Mucosa of descending colon (tissue), 3 donors: ENCODE measurements at regions not wholly inside any gene's neighbourhood (a gene's known extent, or its start where the extent isn't known, plus 50 kb on each side); places are given as distances from the start of the nearest gene placed in this dataset.

ENCODE experiments used
- ATAC-seq: fragments of 200-7000 bp; cut with Tn5 transposase; one replicate; pipeline ENCODE4 v1.9.1; 2020; ENCODE audit warnings: mild to moderate bottlenecking, moderate library complexity
- DNase-seq, 3 donors: peaks; one replicate each; pipeline ENCODE4 v3.0.0-alpha.2; 2020
- H3K36me3 ChIP-seq: fragments of 200-600 bp; one replicate; pipeline ENCODE4 v1.8.0; 2021; ENCODE audit warnings: low read depth, mild to moderate bottlenecking
- H3K4me1 ChIP-seq: fragments of 200-600 bp; one replicate; pipeline ENCODE4 v1.8.0; 2021; ENCODE audit warnings: low read depth, mild to moderate bottlenecking
- H3K4me3 ChIP-seq: fragments of 200-600 bp; one replicate; pipeline ENCODE4 v1.8.0; 2021; ENCODE audit warnings: mild to moderate bottlenecking
- H3K9me3 ChIP-seq: fragments of 200-600 bp; one replicate; pipeline ENCODE4 v1.8.0; 2021; ENCODE audit warnings: mild to moderate bottlenecking
- CTCF ChIP-seq: fragments of 200-600 bp; IDR thresholded peaks from one replicate; pipeline ENCODE4 v1.8.0; 2022; ENCODE audit warnings: antibody characterized with exemption, mild to moderate bottlenecking
- intact Hi-C, 2 donors: fragments of 100-400 bp; cut with DNase I in 1 of 2; cut with micrococcal nuclease in 1 of 2; formaldehyde crosslinking; loops; one replicate each; pipeline versions ENCODE4 v1.11.0 to v1.11.1; 2022; cut with DNase I, micrococcal nuclease
- donor health status: DM: no; HTN: no; CAD: no; lungs with moderate emphysema.
- donor health status: DM: no; HTN: no; CAD: no.
- donor health status: DM: no; HTN: yes; CAD: no.

DNA sequence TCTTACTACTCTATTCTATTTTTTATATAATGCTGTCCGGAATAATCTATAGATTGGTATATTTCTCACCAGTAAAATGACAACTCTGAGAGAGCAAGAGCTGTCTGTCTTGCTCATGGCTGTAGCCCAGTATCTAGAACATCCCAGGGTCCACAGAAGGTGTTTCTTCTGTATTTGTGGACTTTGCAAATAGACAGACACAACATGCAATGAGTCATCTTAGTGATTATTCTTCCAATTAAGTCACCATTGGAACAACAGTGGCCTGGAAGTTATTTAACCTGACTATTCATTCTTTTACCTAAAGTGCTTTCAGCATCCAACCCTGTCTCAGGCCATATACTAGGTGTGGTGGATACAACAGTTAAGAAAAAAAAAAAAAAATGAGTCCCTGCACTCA, 179.5 kb downstream of the PPARGC1A start:
- intact Hi-C loops = no loop called here
- ATAC-seq (no peak), DNase-seq (no peak)
- Histone ChIP-seq H3K9me3 (no peaks in the 10 kb centered on the region), H3K4me3 (no peak overlapping the region), H3K4me1 (no peaks in the 10 kb centered on the region), H3K36me3 (no peaks in the 10 kb centered on the region)
- TF ChIP-seq CTCF = no peak

DNA sequence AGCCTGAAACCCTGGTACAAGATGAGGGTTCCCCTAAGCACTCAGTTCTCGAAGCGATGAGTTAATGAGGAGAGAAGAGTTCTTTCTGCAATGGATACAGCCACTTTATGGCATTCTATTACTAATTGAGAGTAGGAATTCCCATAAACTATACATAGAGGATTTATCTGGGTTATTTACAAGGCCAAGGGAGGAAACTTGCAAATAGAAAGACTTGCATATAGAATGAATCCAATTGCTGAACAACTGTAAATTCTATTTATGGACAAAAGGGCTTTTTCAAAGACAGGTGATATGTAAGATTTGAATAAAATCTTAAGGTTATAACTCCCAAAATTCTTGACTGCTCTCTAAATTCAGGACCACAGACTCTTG, 182.2 kb downstream of the PPARGC1A start:
- ATAC-seq = no peak
- TF ChIP-seq CTCF = no peak
- intact Hi-C loops = no loop called here

GRCh38 chr4:23706972-23707651, 182.7 kb downstream of the PPARGC1A start:
- H3K36me3 ChIP-seq = no peaks in the 10 kb centered on the region
- H3K4me1 ChIP-seq = no peaks in the 10 kb centered on the region
- intact Hi-C loops = no loop called here
- H3K4me3 ChIP-seq = no peak overlapping the region
- ATAC-seq = no peak
- no peaks in the 10 kb centered on the region for H3K9me3 ChIP-seq
- no peak for TF ChIP-seq CTCF
- DNase-seq = no peak

More for the DNA sequence above, 182.2 kb downstream of the PPARGC1A start:
- no peaks in the 10 kb centered on the region for H3K4me1 ChIP-seq
- no peak for DNase-seq
- H3K4me3 ChIP-seq = no peak overlapping the region
- no peaks in the 10 kb centered on the region for H3K9me3 ChIP-seq
- no peaks in the 10 kb centered on the region for H3K36me3 ChIP-seq

GRCh38 chr4:23700197-23700596, 189.7 kb downstream of the PPARGC1A start:
- no peak for ATAC-seq
- no peaks in the 10 kb centered on the region for H3K4me1 ChIP-seq
- no peak overlapping the region for H3K4me3 ChIP-seq
- intact Hi-C loops = no loop called here
- DNase-seq = no peak
- no peaks in the 10 kb centered on the region for H3K36me3 ChIP-seq
- no peaks in the 10 kb centered on the region for H3K9me3 ChIP-seq
- no peak for TF ChIP-seq CTCF

GRCh38 chr4:23697722-23698121, 192.1 kb downstream of the PPARGC1A start:
- H3K4me1 ChIP-seq = no peaks in the 10 kb centered on the region
- no peaks in the 10 kb centered on the region for H3K9me3 ChIP-seq
- no peak for TF ChIP-seq CTCF
- no peaks in the 10 kb centered on the region for H3K36me3 ChIP-seq
- ATAC-seq (no peak), DNase-seq (no peak)
- H3K4me3 ChIP-seq = no peak overlapping the region
- intact Hi-C loops = no loop called here

DNA sequence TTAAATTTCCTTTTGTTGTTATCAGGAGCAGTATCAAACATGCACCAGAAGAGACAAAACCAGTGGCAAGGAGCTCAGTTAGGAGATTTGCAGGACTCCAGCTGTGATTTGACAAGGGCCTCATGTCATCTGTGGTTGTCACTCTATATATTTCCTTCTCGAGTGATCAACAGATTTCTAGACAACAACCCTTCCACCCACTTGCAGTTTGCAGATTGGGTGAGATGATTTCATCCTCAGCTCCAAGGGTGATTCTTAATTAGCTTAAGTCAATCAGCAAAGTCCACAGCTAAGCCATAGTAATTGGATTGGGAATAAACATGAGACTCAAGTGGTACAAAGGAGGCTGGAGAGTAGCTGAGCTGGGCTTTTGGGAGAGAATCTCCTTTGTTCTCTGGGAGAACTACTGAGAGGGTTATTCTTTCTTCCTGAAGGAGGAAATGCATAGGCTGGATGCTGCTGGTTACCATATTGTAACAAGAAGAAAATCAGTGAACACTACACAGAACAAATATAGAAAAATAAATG, 192.8 kb downstream of the PPARGC1A start:
- no peaks in the 10 kb centered on the region for H3K36me3 ChIP-seq
- no peaks in the 10 kb centered on the region for H3K4me1 ChIP-seq
- no peak for ATAC-seq
- no peaks in the 10 kb centered on the region for H3K9me3 ChIP-seq
- no peak for TF ChIP-seq CTCF
- no peak overlapping the region for H3K4me3 ChIP-seq
- intact Hi-C loops = no loop called here
- no peak for DNase-seq
